ENCODE measurements at regions not wholly inside any gene's neighbourhood (a gene's known extent, or its start where the extent isn't known, plus 50 kb on each side); places are given as distances from the start of the nearest gene placed in this dataset.

GRCh38 chr12:111174251-111174960 is 194.5 kb downstream of the PHETA1 start:
- peak; percentile 57 to 78 (median 72) for DNase-seq

GRCh38 chr12:111173836-111174235 is 195.1 kb downstream of the PHETA1 start:
- peak; percentile 45 to 77 (median 72) for DNase-seq

- DNase-seq, result no peak
These were observed 195.5 kb downstream of the PHETA1 start for GRCh38 chr12:111173391-111173790.

GRCh38 chr12:111172786-111173185 is 196.1 kb downstream of the PHETA1 start:
- DNase-seq, result no peak

- no peak for DNase-seq
These were observed 197.1 kb downstream of the PHETA1 start for GRCh38 chr12:111171832-111172231.

GRCh38 chr12:111171345-111171744 is 197.6 kb downstream of the PHETA1 start:
- DNase-seq, result peak; percentile 29 to 67 (median 54)

- peak; percentile 83 to 98 (median 92) for DNase-seq
These were observed 198.4 kb downstream of the PHETA1 start for GRCh38 chr12:111170543-111170942.

- no peak for DNase-seq
These were observed 199.4 kb downstream of the PHETA1 start for GRCh38 chr12:111169456-111169855.

- no peak for DNase-seq
These were observed 199.9 kb downstream of the PHETA1 start for GRCh38 chr12:111169032-111169431.

GRCh38 chr12:111168009-111168900 is 200.6 kb downstream of the PHETA1 start:
- DNase-seq, result no peak

GRCh38 chr12:111166779-111167540 is 201.9 kb downstream of the PHETA1 start:
- no peak for DNase-seq

GRCh38 chr12:111164833-111165525 is 203.9 kb downstream of the PHETA1 start:
- DNase-seq, result peak; percentile 31 to 58 (median 51)

GRCh38 chr12:111163422-111163821 is 205.5 kb downstream of the PHETA1 start:
- no peak for DNase-seq

- no peak for DNase-seq
These were observed 207.0 kb downstream of the PHETA1 start for GRCh38 chr12:111161898-111162297.

GRCh38 chr12:111160350-111161241 is 208.3 kb downstream of the PHETA1 start:
- DNase-seq, result no peak

- DNase-seq, result no peak
These were observed 209.9 kb downstream of the PHETA1 start for GRCh38 chr12:111158992-111159391.

- DNase-seq, result no peak
These were observed 211.4 kb downstream of the PHETA1 start for GRCh38 chr12:111157486-111157885.

GRCh38 chr12:111156304-111156703 is 212.6 kb downstream of the PHETA1 start:
- no peak for DNase-seq

- peak in 1 of 4 experiments; percentile 34 for DNase-seq
These were observed 213.4 kb downstream of the PHETA1 start for GRCh38 chr12:111155521-111155920.

- DNase-seq, result no peak
These were observed 213.9 kb downstream of the PHETA1 start for GRCh38 chr12:111155020-111155419.

GRCh38 chr12:111154147-111154834 is 214.6 kb downstream of the PHETA1 start:
- no peak for DNase-seq

Data from suppressor macrophage (primary cell).